ENCODE measurements at regions not wholly inside any gene's neighbourhood (a gene's known extent, or its start where the extent isn't known, plus 50 kb on each side); places are given as distances from the start of the nearest gene placed in this dataset.
"Not testable (repeated sequence)": the region's sequence is repeated elsewhere in the genome, so short reads cannot be mapped to it uniquely, and the experiment has no call there.

DNA sequence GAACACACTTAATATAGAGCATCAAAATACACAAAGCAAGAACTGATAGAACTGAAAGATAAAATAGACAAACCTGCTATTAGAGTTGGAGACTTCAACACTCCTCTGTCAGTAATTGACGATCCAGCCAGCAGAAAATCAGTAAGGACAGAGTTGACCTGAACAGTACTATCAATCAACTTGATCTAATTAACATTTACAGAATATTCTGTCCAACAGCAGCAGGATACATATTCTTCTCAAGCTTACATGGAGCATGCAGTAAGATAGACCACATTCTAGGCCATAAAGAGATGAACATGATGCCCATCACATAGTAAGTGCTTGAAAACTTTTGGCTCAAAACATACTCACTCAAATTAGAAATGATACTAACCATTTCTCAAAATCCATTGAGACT, 196.7 kb upstream of the KLF3 start:
- DNase-seq: no peak
- no peak overlapping the region for H3K4me3 ChIP-seq
- H3K27ac ChIP-seq: no peak overlapping the region
- H3K9me3 ChIP-seq: no peaks in the 10 kb centered on the region
- H3K27me3 ChIP-seq: no peaks in the 10 kb centered on the region
- no peaks in the 10 kb centered on the region for H3K36me3 ChIP-seq
- TF ChIP-seq, protein P1, sequence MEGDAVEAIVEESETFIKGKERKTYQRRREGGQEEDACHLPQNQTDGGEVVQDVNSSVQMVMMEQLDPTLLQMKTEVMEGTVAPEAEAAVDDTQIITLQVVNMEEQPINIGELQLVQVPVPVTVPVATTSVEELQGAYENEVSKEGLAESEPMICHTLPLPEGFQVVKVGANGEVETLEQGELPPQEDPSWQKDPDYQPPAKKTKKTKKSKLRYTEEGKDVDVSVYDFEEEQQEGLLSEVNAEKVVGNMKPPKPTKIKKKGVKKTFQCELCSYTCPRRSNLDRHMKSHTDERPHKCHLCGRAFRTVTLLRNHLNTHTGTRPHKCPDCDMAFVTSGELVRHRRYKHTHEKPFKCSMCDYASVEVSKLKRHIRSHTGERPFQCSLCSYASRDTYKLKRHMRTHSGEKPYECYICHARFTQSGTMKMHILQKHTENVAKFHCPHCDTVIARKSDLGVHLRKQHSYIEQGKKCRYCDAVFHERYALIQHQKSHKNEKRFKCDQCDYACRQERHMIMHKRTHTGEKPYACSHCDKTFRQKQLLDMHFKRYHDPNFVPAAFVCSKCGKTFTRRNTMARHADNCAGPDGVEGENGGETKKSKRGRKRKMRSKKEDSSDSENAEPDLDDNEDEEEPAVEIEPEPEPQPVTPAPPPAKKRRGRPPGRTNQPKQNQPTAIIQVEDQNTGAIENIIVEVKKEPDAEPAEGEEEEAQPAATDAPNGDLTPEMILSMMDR (IDR thresholded peaks at IDR 0.05): no peak
- no peak overlapping the region for H3K9ac ChIP-seq (ENCODE audit: low read depth in 2 of 2, low read length in 2 of 2)
- H3K4me1 ChIP-seq: no peaks in the 10 kb centered on the region
- intact Hi-C loops (cut with DNase I): no loop called here

DNA sequence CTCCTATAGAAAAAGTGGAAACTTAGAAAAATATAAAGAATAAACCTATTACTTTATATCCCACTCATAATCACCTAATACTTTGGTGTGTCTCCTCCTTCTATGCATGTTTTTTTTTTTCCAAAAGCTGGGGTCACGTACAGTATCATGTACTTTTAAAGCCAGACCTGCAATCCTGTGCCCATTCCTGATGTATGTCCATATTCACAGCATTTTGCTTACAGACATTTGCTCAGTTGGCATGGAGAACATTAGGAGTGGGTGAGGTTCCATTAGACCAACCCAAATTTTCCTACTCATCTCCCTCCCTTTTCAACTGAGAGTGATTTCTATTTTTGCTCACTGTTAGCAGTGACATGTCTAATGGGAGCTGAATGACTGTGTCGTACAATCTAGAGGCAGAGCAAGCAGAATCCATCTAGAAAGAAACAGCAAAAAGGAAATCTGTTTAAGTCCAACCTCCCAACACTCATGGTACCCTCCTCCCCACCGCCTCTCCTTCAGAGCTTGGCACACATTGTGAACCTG, 195.6 kb upstream of the KLF3 start:
- intact Hi-C loops (cut with DNase I): no loop called here
- no peak for DNase-seq
- no peak overlapping the region for H3K9ac ChIP-seq (ENCODE audit: low read depth in 2 of 2, low read length in 2 of 2)
- no peaks in the 10 kb centered on the region for H3K36me3 ChIP-seq
- no peak overlapping the region for H3K27ac ChIP-seq
- TF ChIP-seq, protein P1 (IDR thresholded peaks at IDR 0.05): no peak
- H3K27me3 ChIP-seq: no peaks in the 10 kb centered on the region
- no peaks in the 10 kb centered on the region for H3K4me1 ChIP-seq
- no peak overlapping the region for H3K4me3 ChIP-seq
- H3K9me3 ChIP-seq: no peaks in the 10 kb centered on the region

DNA sequence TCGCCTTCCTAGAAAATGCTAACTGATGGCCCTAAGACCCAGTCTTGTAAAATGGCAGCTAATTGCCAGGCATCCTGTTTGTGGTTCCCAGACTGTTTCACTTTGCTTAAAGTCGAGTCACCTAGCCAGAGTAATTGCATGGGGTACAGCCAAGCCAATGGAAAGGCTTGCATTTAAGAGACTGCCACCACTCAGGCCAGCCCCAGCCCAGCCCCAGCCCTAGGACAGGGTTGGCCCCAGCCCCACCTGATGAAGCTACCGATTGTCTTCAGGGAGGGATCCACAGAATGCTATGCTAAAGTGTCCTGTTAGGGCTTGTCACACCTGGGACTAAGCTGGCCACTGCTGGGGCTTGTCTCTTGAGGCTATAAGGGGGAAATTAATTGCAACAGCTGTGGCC, 194.6 kb upstream of the KLF3 start:
- DNase-seq: no peak
- Histone ChIP-seq H3K4me1 (no peaks in the 10 kb centered on the region), H3K4me3 (no peak overlapping the region), H3K27ac (no peak overlapping the region), H3K9me3 (no peaks in the 10 kb centered on the region), H3K9ac (ENCODE audit: low read depth in 2 of 2, low read length in 2 of 2) (no peak overlapping the region), H3K36me3 (no peaks in the 10 kb centered on the region), H3K27me3 (no peaks in the 10 kb centered on the region)
- intact Hi-C loops (cut with DNase I): no loop called here
- TF ChIP-seq, protein P1 (IDR thresholded peaks at IDR 0.05): no peak

DNA sequence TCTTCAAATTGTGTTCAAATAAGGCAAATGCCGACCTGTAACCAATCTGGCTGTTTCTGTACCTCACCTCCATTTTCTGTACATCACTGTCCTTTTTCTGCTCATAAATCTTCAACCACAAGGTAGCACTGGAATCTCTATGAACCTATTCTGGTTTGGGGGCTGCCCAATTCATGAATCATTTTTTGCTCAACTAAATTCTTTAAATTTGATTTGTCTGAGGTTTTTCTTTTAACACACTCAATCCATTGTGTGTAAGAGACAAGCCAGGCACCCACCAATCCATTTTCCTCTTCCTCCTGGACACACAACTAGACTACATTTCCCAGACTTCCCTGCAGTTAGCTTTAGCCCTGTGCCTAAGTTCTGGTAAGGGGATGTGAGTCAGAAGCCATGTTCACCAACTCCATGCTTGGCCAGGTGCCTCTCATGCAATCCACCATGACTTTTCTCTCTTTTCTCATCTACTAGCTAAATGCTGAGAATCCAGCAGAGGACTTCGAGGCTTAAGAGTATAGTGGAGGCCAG, 193.2 kb upstream of the KLF3 start:
- Histone ChIP-seq H3K4me1 (no peaks in the 10 kb centered on the region), H3K9me3 (no peaks in the 10 kb centered on the region), H3K36me3 (no peaks in the 10 kb centered on the region), H3K9ac (ENCODE audit: low read depth in 2 of 2, low read length in 2 of 2) (no peak overlapping the region), H3K27me3 (no peaks in the 10 kb centered on the region), H3K27ac (no peak overlapping the region), H3K4me3 (no peak overlapping the region)
- intact Hi-C loops (cut with DNase I): no loop called here
- TF ChIP-seq, protein P1 (IDR thresholded peaks at IDR 0.05): no peak
- DNase-seq: no peak

DNA sequence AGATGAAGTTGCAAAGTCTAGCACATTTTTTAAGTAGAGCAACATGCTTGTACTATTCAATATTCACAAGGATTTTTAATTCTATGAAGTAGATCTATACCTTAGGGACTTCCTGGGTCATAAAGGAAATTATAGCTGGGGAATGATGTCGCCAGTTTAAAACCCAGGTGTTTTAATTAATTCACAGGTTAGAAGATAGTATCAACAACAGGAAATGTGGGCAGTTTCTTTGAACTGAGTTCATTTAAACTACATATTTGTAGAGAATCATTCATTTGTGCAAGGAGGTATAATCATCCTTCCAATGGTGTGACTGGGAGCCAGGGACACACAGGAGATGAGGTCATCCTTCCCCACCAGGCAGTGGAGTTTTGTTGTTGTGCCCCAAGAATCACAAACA, 181.3 kb upstream of the KLF3 start:
- no peaks in the 10 kb centered on the region for H3K27me3 ChIP-seq
- no peak overlapping the region for H3K4me3 ChIP-seq
- H3K36me3 ChIP-seq: no peaks in the 10 kb centered on the region
- intact Hi-C loops (cut with DNase I): no loop called here
- H3K9me3 ChIP-seq: no peaks in the 10 kb centered on the region
- no peak overlapping the region for H3K9ac ChIP-seq (ENCODE audit: low read depth in 2 of 2, low read length in 2 of 2)
- H3K4me1 ChIP-seq: no peaks in the 10 kb centered on the region
- H3K27ac ChIP-seq: no peak overlapping the region
- no peak for DNase-seq
- TF ChIP-seq, protein P1 (IDR thresholded peaks at IDR 0.05): no peak

DNA sequence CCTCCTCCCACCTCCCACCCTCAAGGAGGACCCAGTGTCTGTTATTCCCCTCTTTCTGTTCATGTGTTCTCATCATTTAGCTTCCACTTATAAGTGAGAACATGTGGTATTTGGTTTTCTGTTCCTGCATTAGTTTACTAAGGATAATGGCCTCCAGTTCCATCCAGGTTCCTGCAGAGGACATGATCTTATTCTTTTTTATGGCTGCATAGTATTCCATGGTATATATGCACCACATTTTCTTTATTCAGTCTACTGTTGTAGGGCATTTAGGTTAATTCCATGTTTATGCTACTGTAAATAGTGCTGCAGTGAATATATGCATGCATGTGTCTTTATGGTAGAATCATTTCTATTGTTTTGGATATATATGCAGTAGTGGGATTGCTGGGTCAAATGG, 180.4 kb upstream of the KLF3 start:
- H3K27me3 ChIP-seq; H3K36me3 ChIP-seq; H3K4me3 ChIP-seq; H3K9ac ChIP-seq (ENCODE audit: low read depth in 2 of 2, low read length in 2 of 2); H3K9me3 ChIP-seq; intact Hi-C loops (cut with DNase I); H3K27ac ChIP-seq; H3K4me1 ChIP-seq; DNase-seq: not testable (repeated sequence)

Data from colonic mucosa (tissue), 4 donors.